ENCODE measurements at regions not wholly inside any gene's neighbourhood (a gene's known extent, or its start where the extent isn't known, plus 50 kb on each side); places are given as distances from the start of the nearest gene placed in this dataset.
"Not testable (repeated sequence)": the region's sequence is repeated elsewhere in the genome, so short reads cannot be mapped to it uniquely, and the experiment has no call there.

- no peak for DNase-seq (ENCODE audit: low read depth)
- in situ Hi-C loops (cut with HindIII; ENCODE audit: low pct_unique_long_range_greater_than_20kb, low sequenced_read_pairs): no loop called here
Observed at GRCh38 chr10:4296161-4296560, 511.2 kb upstream of the KLF6 start.

GRCh38 chr10:4294996-4295792 is 510.2 kb upstream of the KLF6 start:
- in situ Hi-C loops (cut with HindIII; ENCODE audit: low pct_unique_long_range_greater_than_20kb, low sequenced_read_pairs): no loop called here
- no peak for DNase-seq (ENCODE audit: low read depth)

GRCh38 chr10:4294271-4294670 is 509.3 kb upstream of the KLF6 start:
- no peak for DNase-seq (ENCODE audit: low read depth)
- in situ Hi-C loops (cut with HindIII; ENCODE audit: low pct_unique_long_range_greater_than_20kb, low sequenced_read_pairs): no loop called here

DNA sequence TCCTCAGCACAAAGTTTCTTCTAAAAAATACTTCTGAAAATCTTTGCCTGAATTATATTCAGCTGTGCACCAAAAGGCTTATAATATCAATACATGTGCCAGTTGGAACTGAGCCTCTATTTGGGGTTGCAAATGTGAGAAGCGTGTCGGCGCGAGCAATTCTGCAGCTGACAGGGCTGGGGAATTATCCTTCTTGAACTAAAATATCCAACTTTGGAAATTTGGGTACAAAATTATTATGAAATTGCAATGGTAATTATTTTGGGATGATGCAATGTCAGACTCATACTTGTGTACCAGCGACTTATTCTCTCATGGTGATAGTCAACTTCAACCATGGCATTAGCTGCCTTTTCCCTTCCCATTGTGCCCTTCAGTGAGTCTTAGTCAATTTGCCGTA is 507.0 kb upstream of the KLF6 start:
- in situ Hi-C loops (cut with HindIII; ENCODE audit: low pct_unique_long_range_greater_than_20kb, low sequenced_read_pairs): no loop called here
- no peak for DNase-seq (ENCODE audit: low read depth)

DNA sequence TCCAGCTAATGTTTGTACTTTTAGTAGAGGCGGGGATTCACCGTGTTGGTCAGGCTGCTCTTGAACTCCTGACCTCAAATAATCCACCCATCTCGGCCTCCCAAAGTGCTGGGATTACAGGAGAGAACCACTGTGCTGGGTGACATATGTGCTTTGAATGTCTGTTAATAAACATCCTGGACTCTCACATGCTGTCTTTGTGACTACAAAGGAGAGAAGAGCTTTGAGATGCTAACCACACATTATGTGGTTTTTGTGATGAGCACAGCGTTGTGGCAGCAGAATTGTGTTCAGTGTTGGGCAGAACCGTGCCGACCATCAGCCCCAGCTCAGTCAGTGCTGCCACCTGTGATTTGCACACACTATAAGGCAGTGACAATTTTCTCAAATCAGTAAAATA is 500.1 kb upstream of the KLF6 start:
- no peak for DNase-seq (ENCODE audit: low read depth)
- in situ Hi-C loops (cut with HindIII; ENCODE audit: low pct_unique_long_range_greater_than_20kb, low sequenced_read_pairs): no loop called here

DNA sequence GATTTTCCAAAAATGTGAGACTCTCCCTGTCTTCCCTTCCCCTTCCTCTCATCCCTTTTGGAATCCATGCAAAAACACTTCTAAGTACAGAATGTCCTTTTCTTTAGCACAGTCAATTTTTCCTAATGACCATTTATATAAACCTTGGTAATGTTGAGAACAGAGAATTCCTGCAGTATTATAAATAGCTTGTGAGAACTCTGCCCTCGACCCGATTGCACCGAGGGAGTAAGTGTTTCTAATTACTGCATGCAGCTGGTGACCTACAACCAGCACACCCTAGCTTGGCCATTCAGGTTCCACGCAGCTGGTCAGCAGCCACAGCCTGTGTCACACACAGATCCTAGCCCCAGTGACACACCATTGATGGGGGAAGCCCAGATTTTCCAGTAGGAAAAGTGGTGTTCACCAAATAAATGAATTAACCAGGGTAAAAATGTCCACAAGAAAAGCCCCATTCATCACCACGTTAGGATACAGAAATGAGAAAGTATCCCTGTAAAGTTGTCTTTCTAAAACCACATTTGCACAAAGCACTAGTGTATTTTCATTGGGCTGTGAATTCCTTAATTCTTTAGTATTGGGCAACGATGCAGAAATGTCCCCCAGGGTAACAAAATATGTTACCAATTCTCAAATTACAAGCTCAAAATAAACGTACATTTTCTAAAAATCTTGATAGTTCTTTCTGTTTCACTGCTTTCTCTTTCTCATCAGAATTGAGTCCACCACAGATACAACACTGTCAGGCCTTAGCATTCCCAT is 499.0 kb upstream of the KLF6 start:
- in situ Hi-C loops (cut with HindIII; ENCODE audit: low pct_unique_long_range_greater_than_20kb, low sequenced_read_pairs): no loop called here
- DNase-seq (ENCODE audit: low read depth): no peak

- in situ Hi-C loops (cut with HindIII; ENCODE audit: low pct_unique_long_range_greater_than_20kb, low sequenced_read_pairs): no loop called here
Observed at GRCh38 chr10:4282496-4282895, 497.5 kb upstream of the KLF6 start.

GRCh38 chr10:4281190-4281825 is 496.3 kb upstream of the KLF6 start:
- DNase-seq (ENCODE audit: low read depth): no peak
- in situ Hi-C loops (cut with HindIII; ENCODE audit: low pct_unique_long_range_greater_than_20kb, low sequenced_read_pairs): no loop called here

More at GRCh38 chr10:4282496-4282895, 497.5 kb upstream of the KLF6 start:
- no peak for DNase-seq (ENCODE audit: low read depth)

DNA sequence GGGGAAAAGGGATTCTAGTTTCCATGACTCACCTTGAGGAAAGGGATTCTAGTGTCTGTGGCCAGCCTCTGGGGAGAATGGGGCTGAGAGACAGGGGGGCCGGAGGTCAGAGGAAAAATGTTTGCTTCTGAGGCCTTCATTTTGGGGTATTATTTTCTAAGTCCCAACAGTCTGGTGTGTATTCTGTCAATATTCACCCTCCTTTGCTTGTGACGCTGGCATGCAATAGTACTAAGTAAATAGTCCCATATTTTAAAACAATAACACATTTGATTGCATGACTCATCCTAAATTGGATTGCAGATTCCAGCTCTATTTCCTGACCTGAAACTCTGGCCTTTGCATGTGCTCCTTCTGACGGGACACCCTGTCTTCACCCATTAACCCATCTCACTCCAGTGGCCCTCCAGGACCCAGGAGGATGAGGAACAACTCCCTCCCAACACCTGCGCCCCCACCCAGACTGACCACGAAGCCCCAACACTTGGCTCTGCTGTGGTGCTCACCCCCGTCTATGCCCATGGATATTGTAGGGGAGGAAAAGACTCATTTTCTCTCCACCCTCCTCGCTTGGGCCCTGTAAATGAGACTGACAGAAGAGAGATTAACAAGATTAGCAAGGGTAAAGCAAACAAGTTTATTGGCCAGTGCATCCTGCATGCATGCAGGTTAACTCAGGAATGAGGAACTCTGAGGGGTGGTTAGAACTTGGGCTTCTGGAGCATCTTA is 495.6 kb upstream of the KLF6 start:
- DNase-seq (ENCODE audit: low read depth): no peak
- in situ Hi-C loops (cut with HindIII; ENCODE audit: low pct_unique_long_range_greater_than_20kb, low sequenced_read_pairs): no loop called here

GRCh38 chr10:4279655-4280054 is 494.6 kb upstream of the KLF6 start:
- DNase-seq (ENCODE audit: low read depth): no peak

GRCh38 chr10:4278186-4278585 is 493.2 kb upstream of the KLF6 start:
- in situ Hi-C loops (cut with HindIII; ENCODE audit: low pct_unique_long_range_greater_than_20kb, low sequenced_read_pairs): no loop called here
- no peak for DNase-seq (ENCODE audit: low read depth)

More at GRCh38 chr10:4279655-4280054, 494.6 kb upstream of the KLF6 start:
- in situ Hi-C loops (cut with HindIII; ENCODE audit: low pct_unique_long_range_greater_than_20kb, low sequenced_read_pairs): no loop called here

DNA sequence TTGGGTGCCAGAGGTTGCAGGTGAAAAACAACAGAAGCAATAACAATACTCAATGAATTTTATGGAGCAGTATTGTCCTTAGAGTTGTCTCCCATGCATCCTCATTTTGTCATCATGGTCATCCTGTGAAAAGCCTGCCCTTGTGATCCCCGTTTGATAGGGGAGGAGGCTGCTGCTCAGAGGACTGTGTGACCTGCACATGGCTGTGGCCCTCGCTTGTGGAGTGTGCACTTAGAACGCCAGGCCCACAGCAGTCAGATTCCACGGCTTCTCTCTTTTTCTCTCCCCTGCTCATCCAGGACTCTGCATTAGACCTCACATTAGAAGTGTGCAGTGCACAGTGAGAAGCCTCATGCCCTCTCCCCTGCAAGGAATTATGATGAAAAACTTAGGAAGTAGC is 491.1 kb upstream of the KLF6 start:
- DNase-seq (ENCODE audit: low read depth): no peak

DNA sequence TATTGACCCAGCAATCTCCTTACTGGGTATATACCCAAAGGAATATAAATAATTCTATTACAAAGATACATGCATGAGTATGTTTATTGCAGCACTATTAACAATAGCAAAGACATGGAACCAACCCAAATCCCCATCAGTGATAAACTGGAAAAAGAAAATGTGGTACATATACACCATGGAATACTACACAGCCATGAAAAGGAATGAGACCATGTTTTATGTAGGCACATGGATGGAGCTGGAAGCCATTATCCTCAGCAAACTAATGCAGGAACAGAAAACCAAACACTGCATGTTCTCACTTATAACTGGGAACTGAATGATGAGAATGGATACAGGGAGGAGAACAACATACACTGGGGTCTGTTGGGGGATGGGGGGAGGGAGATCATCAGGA is 489.7 kb upstream of the KLF6 start:
- in situ Hi-C loops (cut with HindIII; ENCODE audit: low pct_unique_long_range_greater_than_20kb, low sequenced_read_pairs); DNase-seq (ENCODE audit: low read depth): not testable (repeated sequence)

More for the DNA sequence above, 491.1 kb upstream of the KLF6 start:
- in situ Hi-C loops (cut with HindIII; ENCODE audit: low pct_unique_long_range_greater_than_20kb, low sequenced_read_pairs): no loop called here

DNA sequence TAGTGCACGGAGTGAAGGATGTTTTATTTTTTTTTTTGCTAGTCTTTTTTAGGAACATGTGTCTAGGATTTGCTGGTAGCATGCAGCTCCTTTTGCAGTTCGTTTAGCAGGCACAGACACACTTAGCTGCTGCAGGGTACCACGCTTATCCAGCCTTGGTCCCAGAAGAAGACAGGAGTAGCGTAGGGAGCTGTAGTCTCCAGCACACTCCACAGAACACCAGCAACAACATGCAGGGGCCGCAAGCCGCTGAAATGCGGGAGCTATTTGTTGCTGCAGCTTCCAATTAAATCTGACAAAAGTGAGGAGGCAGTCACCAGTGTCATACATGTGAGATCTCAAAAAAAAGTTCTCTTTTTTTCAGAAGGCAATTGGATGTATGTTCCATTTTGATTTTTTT is 486.2 kb upstream of the KLF6 start:
- DNase-seq (ENCODE audit: low read depth): no peak
- in situ Hi-C loops (cut with HindIII; ENCODE audit: low pct_unique_long_range_greater_than_20kb, low sequenced_read_pairs): no loop called here

DNA sequence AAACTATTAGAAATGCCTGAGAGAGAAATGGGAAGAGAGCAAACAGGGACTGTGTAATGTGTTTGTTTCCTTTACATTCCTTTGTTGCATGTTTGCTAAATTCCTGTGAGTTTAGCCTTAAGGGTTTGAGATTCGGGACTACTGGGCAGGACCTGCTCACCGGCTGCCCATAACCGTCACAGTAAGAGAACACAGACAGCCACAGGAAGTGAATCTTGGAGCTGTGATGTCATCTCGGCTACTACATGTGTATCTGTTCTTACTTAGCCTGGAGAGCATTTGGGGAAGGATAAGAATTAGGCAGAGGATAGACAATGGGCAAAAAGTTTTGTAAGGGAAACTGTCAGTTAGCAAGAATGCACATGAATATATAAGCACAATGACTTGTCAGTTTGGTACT is 485.1 kb upstream of the KLF6 start:
- DNase-seq (ENCODE audit: low read depth): no peak
- in situ Hi-C loops (cut with HindIII; ENCODE audit: low pct_unique_long_range_greater_than_20kb, low sequenced_read_pairs): no loop called here

GRCh38 chr10:4268490-4268889 is 483.5 kb upstream of the KLF6 start:
- DNase-seq (ENCODE audit: low read depth); in situ Hi-C loops (cut with HindIII; ENCODE audit: low pct_unique_long_range_greater_than_20kb, low sequenced_read_pairs): not testable (repeated sequence)

DNA sequence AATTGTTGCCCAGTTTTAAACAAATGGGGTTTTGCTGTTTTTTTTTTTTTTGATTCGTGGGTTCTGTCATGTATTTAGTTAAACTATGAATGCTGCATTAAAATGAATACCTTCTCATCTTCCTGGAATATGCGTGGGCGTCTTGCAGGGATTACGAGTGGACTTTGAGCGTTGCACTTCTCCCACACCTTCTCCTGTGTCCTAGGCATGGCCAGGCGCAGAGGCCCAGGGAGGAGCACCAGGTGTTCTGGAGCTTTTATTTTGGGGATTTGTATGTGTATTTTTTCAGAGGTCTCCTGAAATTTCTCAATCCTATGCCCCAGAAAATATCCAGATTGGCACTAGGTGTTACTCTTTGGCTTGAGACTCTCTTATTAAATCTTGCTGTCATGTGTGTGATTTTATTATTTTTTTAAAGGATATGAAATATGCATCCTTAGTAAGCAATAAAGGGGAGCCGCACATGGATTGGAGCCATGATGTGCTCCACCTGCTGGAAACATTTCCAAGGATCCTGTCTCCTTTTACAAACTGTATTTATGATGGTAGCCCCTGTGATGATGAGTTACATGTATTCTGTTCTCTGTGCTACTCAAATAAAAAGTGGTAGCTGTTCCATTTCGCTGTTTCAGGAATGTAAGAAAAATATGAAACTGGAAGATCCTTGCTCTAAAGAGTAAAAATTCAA is 482.2 kb upstream of the KLF6 start:
- in situ Hi-C loops (cut with HindIII; ENCODE audit: low pct_unique_long_range_greater_than_20kb, low sequenced_read_pairs): no loop called here
- DNase-seq (ENCODE audit: low read depth): no peak

GRCh38 chr10:4266416-4267085 is 481.5 kb upstream of the KLF6 start:
- no peak for DNase-seq (ENCODE audit: low read depth)
- in situ Hi-C loops (cut with HindIII; ENCODE audit: low pct_unique_long_range_greater_than_20kb, low sequenced_read_pairs): no loop called here

Measured in Caki2 (cell line).